SK-N-SH treated with all-trans-retinoic acid at 6 μM for 48 hours (cell line): ENCODE measurements at regions not wholly inside any gene's neighbourhood (a gene's known extent, or its start where the extent isn't known, plus 50 kb on each side); places are given as distances from the start of the nearest gene placed in this dataset.

Source experiments
- ATAC-seq: fragments of 200-7000 bp; cut with Tn5 transposase; 3 replicates; pipeline ENCODE4 v1.9.1; 2020; ENCODE audit warnings: mild to moderate bottlenecking, moderate library complexity
- BACH2 ChIP-seq: fragments of 250-450 bp; sonication (Bioruptor Pico); IDR thresholded peaks from 2 replicates; pipeline ENCODE4 v1.9.0; 2021; ENCODE audit warnings: mild to moderate bottlenecking, borderline replicate concordance
- CSDC2 ChIP-seq: fragments of 250-450 bp; sonication (Bioruptor Pico); IDR thresholded peaks from 2 replicates; pipeline ENCODE4 v1.5.0; 2020; ENCODE audit warnings: mild to moderate bottlenecking, moderate library complexity
- ESRRG ChIP-seq: fragments of 250-450 bp; sonication (Bioruptor Pico); IDR thresholded peaks from 2 replicates; pipeline ENCODE4 v1.6.1; 2021; ENCODE audit warnings: mild to moderate bottlenecking
- GLIS3 ChIP-seq: fragments of 250-450 bp; sonication (Bioruptor Pico); IDR thresholded peaks from 2 replicates; pipeline ENCODE4 v1.5.0; 2020; ENCODE audit warnings: mild to moderate bottlenecking, moderate library complexity
- ISL1 ChIP-seq: fragments of 250-450 bp; sonication (Bioruptor Pico); IDR thresholded peaks from 2 replicates; pipeline ENCODE4 v2.1.2; 2022; ENCODE audit warnings: mild to moderate bottlenecking, moderate library complexity
- OSR1 ChIP-seq: fragments of 250-450 bp; sonication (Bioruptor Pico); IDR thresholded peaks from 2 replicates; pipeline ENCODE4 v1.8.0; 2022; ENCODE audit warnings: moderate library complexity, mild to moderate bottlenecking, inconsistent platforms
- PPARA ChIP-seq: fragments of 250-450 bp; sonication (Bioruptor Pico); IDR thresholded peaks from 2 replicates; pipeline ENCODE4 v1.5.0; 2020; ENCODE audit warnings: mild to moderate bottlenecking, borderline replicate concordance
- RARB ChIP-seq: fragments of 250-450 bp; sonication (Bioruptor Pico); IDR thresholded peaks from 2 replicates; pipeline ENCODE4 v1.8.0; 2021; ENCODE audit warnings: mild to moderate bottlenecking, moderate library complexity
- SNAI2 ChIP-seq: fragments of 250-450 bp; sonication (Bioruptor Pico); IDR thresholded peaks from 2 replicates; pipeline ENCODE4 v1.5.0; 2020; ENCODE audit warnings: mild to moderate bottlenecking, moderate library complexity
- TCF4 ChIP-seq: fragments of 250-450 bp; sonication (Bioruptor Pico); IDR thresholded peaks from 2 replicates; pipeline ENCODE4 v1.8.0; 2021; ENCODE audit warnings: mild to moderate bottlenecking, moderate library complexity, borderline replicate concordance
- TOX ChIP-seq: fragments of 250-450 bp; sonication (Bioruptor Pico); IDR thresholded peaks from 2 replicates; pipeline ENCODE4 v1.8.0; 2021; ENCODE audit warnings: mild to moderate bottlenecking, moderate library complexity, borderline replicate concordance
- ZC3H10 ChIP-seq: fragments of 250-450 bp; sonication (Bioruptor Pico); IDR thresholded peaks from 2 replicates; pipeline ENCODE4 v1.5.1; 2021; ENCODE audit warnings: mild to moderate bottlenecking, moderate library complexity
- ZFP3 ChIP-seq: fragments of 250-450 bp; sonication (Bioruptor Pico); IDR thresholded peaks from 2 replicates; pipeline ENCODE4 v1.5.0; 2020; ENCODE audit warnings: mild to moderate bottlenecking, moderate library complexity
- ZNF565 ChIP-seq: fragments of 450-650 bp; formaldehyde crosslinking; conservative IDR thresholded peaks from 2 replicates; pipeline ENCODE4 v1.5.0; 2020; ENCODE audit warnings: low read depth, mild to moderate bottlenecking, moderate library complexity
- ZNF70 ChIP-seq: fragments of 450-650 bp; formaldehyde crosslinking; IDR thresholded peaks from 2 replicates; pipeline ENCODE4 v1.5.0; 2020; ENCODE audit warnings: mild to moderate bottlenecking, moderate library complexity
- ZNF8 ChIP-seq: fragments of 450-650 bp; formaldehyde crosslinking; IDR thresholded peaks from 2 replicates; pipeline ENCODE4 v1.5.0; 2020; ENCODE audit warnings: mild to moderate bottlenecking, moderate library complexity
- TF ChIP-seq, protein P1 (sequence below): fragments of 250-450 bp; sonication (Bioruptor Pico); IDR thresholded peaks from 2 replicates; pipeline ENCODE4 v1.8.0; 2021; ENCODE audit warnings: low read depth, mild to moderate bottlenecking, moderate library complexity, borderline replicate concordance
- TF ChIP-seq, protein P2 (sequence below): fragments of 250-450 bp; sonication (Bioruptor Pico); IDR thresholded peaks from 2 replicates; pipeline ENCODE4 v1.5.1; 2020; ENCODE audit warnings: low read depth, mild to moderate bottlenecking, moderate library complexity
- TF ChIP-seq, protein P3 (sequence below): fragments of 250-450 bp; sonication (Bioruptor Pico); IDR thresholded peaks from 2 replicates; pipeline ENCODE4 v1.5.1; 2021; ENCODE audit warnings: mild to moderate bottlenecking, moderate library complexity
- TF ChIP-seq, protein P4 (sequence below): fragments of 250-450 bp; sonication (Bioruptor Pico); IDR thresholded peaks from 2 replicates; pipeline ENCODE4 v1.8.0; 2020; ENCODE audit warnings: mild to moderate bottlenecking, moderate library complexity, borderline replicate concordance
- TF ChIP-seq, protein P5 (sequence below): fragments of 250-450 bp; sonication (Bioruptor Pico); IDR thresholded peaks from 2 replicates; pipeline ENCODE4 v1.5.0; 2020; ENCODE audit warnings: mild to moderate bottlenecking, moderate library complexity

DNA sequence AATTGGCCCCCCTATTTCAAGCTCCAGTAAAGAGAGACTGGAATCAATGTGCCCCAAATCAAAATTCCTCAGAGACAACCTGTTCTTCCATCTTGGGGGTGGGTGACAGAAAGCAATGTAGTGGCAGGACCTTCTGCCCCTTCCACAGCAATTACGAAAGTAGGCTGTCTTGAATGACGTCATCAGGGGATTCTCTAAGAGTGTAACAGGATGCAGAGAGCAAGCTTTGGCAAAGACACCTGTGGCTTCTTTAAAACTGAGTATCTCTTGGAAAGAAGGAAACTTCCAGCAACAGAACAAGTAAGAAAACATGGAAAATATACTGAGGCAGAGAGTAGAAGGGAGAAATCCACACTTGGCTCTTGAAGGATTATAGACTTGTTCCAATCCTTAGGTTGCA is 247.6 kb upstream of the PDE4D start:
- ATAC-seq = no peak
- TF ChIP-seq RARB (CRISPR knock-in tag) = no peak
- TF ChIP-seq, protein P1, sequence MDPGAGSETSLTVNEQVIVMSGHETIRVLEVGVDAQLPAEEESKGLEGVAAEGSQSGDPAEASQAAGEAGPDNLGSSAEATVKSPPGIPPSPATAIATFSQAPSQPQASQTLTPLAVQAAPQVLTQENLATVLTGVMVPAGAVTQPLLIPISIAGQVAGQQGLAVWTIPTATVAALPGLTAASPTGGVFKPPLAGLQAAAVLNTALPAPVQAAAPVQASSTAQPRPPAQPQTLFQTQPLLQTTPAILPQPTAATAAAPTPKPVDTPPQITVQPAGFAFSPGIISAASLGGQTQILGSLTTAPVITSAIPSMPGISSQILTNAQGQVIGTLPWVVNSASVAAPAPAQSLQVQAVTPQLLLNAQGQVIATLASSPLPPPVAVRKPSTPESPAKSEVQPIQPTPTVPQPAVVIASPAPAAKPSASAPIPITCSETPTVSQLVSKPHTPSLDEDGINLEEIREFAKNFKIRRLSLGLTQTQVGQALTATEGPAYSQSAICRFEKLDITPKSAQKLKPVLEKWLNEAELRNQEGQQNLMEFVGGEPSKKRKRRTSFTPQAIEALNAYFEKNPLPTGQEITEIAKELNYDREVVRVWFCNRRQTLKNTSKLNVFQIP = no peak
- TF ChIP-seq, protein P2, sequence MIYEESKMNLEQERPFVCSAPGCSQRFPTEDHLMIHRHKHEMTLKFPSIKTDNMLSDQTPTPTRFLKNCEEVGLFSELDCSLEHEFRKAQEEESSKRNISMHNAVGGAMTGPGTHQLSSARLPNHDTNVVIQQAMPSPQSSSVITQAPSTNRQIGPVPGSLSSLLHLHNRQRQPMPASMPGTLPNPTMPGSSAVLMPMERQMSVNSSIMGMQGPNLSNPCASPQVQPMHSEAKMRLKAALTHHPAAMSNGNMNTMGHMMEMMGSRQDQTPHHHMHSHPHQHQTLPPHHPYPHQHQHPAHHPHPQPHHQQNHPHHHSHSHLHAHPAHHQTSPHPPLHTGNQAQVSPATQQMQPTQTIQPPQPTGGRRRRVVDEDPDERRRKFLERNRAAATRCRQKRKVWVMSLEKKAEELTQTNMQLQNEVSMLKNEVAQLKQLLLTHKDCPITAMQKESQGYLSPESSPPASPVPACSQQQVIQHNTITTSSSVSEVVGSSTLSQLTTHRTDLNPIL (CRISPR knock-in tag) = no peak
- TF ChIP-seq PPARA (CRISPR knock-in tag) = no peak
- no peak for TF ChIP-seq ESRRG (CRISPR knock-in tag)
- TF ChIP-seq OSR1 (CRISPR knock-in tag) = no peak
- no peak for TF ChIP-seq ZNF8
- TF ChIP-seq GLIS3 (CRISPR knock-in tag) = no peak
- TF ChIP-seq TCF4 (CRISPR knock-in tag) = no peak
- no peak for TF ChIP-seq TOX (CRISPR knock-in tag)
- TF ChIP-seq, all 23 proteins: peak for 0

DNA sequence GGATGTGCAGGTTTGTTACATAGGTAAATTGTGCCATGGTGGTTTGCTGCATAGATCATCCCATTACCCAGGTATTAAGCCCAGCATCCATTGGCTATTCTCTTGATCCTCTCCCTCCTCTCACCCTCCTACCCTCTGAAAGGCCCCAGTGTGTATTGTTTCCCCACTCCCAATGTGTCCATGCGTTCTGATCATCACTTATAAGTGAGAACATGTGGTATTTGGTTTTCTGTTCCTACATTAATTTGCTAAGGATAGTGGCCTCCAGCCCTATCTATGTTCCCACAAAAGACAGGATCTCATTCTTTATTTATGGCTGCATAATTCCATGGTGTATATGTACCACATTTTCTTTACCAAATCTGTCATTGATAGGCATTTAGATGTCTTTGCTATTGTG is 243.3 kb upstream of the PDE4D start:
- no peak for ATAC-seq
- TF ChIP-seq OSR1 (CRISPR knock-in tag) (no peak), ESRRG (CRISPR knock-in tag) (no peak), ZC3H10 (CRISPR knock-in tag) (no peak), ZNF565 (CRISPR knock-in tag) (no peak), ZNF8 (no peak), TCF4 (CRISPR knock-in tag) (no peak), SNAI2 (CRISPR knock-in tag) (no peak), PPARA (CRISPR knock-in tag) (no peak), ISL1 (CRISPR knock-in tag) (no peak), ZNF70 (CRISPR knock-in tag) (no peak), GLIS3 (CRISPR knock-in tag) (no peak), RARB (CRISPR knock-in tag) (no peak), CSDC2 (CRISPR knock-in tag) (no peak), ZFP3 (CRISPR knock-in tag) (no peak), BACH2 (CRISPR knock-in tag) (no peak)
- TF ChIP-seq, protein P3, sequence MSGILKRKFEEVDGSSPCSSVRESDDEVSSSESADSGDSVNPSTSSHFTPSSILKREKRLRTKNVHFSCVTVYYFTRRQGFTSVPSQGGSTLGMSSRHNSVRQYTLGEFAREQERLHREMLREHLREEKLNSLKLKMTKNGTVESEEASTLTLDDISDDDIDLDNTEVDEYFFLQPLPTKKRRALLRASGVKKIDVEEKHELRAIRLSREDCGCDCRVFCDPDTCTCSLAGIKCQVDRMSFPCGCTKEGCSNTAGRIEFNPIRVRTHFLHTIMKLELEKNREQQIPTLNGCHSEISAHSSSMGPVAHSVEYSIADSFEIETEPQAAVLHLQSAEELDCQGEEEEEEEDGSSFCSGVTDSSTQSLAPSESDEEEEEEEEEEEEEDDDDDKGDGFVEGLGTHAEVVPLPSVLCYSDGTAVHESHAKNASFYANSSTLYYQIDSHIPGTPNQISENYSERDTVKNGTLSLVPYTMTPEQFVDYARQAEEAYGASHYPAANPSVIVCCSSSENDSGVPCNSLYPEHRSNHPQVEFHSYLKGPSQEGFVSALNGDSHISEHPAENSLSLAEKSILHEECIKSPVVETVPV = no peak
- TF ChIP-seq, protein P4, sequence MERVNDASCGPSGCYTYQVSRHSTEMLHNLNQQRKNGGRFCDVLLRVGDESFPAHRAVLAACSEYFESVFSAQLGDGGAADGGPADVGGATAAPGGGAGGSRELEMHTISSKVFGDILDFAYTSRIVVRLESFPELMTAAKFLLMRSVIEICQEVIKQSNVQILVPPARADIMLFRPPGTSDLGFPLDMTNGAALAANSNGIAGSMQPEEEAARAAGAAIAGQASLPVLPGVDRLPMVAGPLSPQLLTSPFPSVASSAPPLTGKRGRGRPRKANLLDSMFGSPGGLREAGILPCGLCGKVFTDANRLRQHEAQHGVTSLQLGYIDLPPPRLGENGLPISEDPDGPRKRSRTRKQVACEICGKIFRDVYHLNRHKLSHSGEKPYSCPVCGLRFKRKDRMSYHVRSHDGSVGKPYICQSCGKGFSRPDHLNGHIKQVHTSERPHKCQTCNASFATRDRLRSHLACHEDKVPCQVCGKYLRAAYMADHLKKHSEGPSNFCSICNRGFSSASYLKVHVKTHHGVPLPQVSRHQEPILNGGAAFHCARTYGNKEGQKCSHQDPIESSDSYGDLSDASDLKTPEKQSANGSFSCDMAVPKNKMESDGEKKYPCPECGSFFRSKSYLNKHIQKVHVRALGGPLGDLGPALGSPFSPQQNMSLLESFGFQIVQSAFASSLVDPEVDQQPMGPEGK (CRISPR knock-in tag) = no peak
- TF ChIP-seq, protein P2 (CRISPR knock-in tag) = no peak
- TF ChIP-seq, protein P5, sequence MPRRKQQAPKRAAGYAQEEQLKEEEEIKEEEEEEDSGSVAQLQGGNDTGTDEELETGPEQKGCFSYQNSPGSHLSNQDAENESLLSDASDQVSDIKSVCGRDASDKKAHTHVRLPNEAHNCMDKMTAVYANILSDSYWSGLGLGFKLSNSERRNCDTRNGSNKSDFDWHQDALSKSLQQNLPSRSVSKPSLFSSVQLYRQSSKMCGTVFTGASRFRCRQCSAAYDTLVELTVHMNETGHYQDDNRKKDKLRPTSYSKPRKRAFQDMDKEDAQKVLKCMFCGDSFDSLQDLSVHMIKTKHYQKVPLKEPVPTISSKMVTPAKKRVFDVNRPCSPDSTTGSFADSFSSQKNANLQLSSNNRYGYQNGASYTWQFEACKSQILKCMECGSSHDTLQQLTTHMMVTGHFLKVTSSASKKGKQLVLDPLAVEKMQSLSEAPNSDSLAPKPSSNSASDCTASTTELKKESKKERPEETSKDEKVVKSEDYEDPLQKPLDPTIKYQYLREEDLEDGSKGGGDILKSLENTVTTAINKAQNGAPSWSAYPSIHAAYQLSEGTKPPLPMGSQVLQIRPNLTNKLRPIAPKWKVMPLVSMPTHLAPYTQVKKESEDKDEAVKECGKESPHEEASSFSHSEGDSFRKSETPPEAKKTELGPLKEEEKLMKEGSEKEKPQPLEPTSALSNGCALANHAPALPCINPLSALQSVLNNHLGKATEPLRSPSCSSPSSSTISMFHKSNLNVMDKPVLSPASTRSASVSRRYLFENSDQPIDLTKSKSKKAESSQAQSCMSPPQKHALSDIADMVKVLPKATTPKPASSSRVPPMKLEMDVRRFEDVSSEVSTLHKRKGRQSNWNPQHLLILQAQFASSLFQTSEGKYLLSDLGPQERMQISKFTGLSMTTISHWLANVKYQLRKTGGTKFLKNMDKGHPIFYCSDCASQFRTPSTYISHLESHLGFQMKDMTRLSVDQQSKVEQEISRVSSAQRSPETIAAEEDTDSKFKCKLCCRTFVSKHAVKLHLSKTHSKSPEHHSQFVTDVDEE = no peak
- TF ChIP-seq, all 23 proteins: peak for 0
